ENCODE measurements at regions not wholly inside any gene's neighbourhood (a gene's known extent, or its start where the extent isn't known, plus 50 kb on each side); places are given as distances from the start of the nearest gene placed in this dataset.
"Not testable (repeated sequence)": the region's sequence is repeated elsewhere in the genome, so short reads cannot be mapped to it uniquely, and the experiment has no call there.

GRCh38 chr5:99509064-99509463, 580.3 kb upstream of the CHD1 start:
- not testable (repeated sequence) for DNase-seq (ENCODE audit: extremely low read depth, low read depth)

GRCh38 chr5:99495456-99495855, 566.6 kb upstream of the CHD1 start:
- DNase-seq (ENCODE audit: extremely low read depth, low read depth), result not testable (repeated sequence)

- not testable (repeated sequence) for DNase-seq (ENCODE audit: extremely low read depth, low read depth)
Observed at GRCh38 chr5:99478450-99478849, 549.6 kb upstream of the CHD1 start.

GRCh38 chr5:99473328-99473727, 544.5 kb upstream of the CHD1 start:
- DNase-seq (ENCODE audit: extremely low read depth, low read depth), result not testable (repeated sequence)

DNA sequence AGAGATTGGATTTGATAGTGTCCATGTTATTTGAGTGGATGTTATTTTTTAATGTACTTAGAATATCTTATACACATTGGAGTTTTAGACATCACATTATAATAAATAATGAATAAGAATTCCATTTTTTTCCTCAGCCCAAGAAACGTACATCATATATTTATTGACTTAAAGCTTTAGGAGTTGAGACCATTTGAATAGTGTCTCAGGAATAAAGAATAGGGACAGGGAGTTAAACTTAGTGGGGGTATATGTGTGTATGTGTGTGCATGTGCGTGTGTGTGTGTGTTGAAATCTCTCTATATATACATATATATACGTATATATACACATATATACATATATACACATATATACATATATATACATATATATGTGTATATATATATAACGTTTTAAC, 542.9 kb upstream of the CHD1 start:
- not testable (repeated sequence) for DNase-seq (ENCODE audit: extremely low read depth, low read depth)

GRCh38 chr5:99471178-99471577, 542.4 kb upstream of the CHD1 start:
- DNase-seq (ENCODE audit: extremely low read depth, low read depth), result not testable (repeated sequence)

GRCh38 chr5:99470636-99471035, 541.8 kb upstream of the CHD1 start:
- not testable (repeated sequence) for DNase-seq (ENCODE audit: extremely low read depth, low read depth)

- TF ChIP-seq CTCF (IDR thresholded peaks at IDR 0.05; ENCODE audit: low read depth, low read length), result no peak
- DNase-seq (ENCODE audit: extremely low read depth, low read depth), result no peak
Observed at GRCh38 chr5:99460701-99461100, 531.9 kb upstream of the CHD1 start.

DNA sequence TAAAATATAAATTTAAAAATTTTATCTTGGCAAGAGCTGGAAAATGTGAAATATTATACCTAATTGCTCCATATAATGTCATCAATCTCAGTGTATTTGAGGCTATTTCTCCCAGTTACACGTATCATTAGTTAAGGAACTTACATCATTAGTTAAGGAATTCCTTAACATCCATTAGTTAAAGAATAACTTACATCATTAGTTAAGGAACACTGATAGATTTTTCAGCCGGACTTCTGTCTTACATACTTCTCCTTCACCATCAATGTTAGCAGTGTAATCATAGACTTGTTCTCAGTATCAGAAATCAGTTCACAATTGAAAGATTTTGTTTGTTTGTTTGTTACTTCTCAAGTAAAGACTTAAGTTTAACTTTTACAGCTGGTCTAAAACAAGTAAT, 524.4 kb upstream of the CHD1 start:
- DNase-seq (ENCODE audit: extremely low read depth, low read depth), result no peak
- no peak for TF ChIP-seq CTCF (IDR thresholded peaks at IDR 0.05; ENCODE audit: low read depth, low read length)

DNA sequence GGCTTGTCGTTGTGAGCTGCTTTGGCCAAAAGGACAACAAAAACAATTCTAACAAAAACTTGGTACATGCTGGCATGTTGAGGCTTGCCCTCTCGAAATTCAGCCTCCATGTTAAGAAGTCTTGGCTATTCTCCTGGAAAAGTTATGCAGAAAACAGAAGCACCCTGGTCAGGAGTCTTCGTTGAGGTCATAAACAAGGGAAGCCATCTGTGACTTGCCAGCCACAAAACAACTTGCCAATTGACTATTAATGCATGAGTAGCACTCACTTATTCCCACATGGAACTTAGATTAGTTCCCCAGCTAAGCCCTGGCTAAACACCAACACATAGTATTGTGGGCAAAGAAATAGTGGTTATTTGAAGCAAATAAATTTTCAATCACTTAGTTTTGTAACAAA, 521.0 kb upstream of the CHD1 start:
- no peak for TF ChIP-seq CTCF (IDR thresholded peaks at IDR 0.05; ENCODE audit: low read depth, low read length)
- DNase-seq (ENCODE audit: extremely low read depth, low read depth), result no peak

- no peak for DNase-seq (ENCODE audit: extremely low read depth, low read depth)
- no peak for TF ChIP-seq CTCF (IDR thresholded peaks at IDR 0.05; ENCODE audit: low read depth, low read length)
Observed at GRCh38 chr5:99445805-99446204, 517.0 kb upstream of the CHD1 start.

DNA sequence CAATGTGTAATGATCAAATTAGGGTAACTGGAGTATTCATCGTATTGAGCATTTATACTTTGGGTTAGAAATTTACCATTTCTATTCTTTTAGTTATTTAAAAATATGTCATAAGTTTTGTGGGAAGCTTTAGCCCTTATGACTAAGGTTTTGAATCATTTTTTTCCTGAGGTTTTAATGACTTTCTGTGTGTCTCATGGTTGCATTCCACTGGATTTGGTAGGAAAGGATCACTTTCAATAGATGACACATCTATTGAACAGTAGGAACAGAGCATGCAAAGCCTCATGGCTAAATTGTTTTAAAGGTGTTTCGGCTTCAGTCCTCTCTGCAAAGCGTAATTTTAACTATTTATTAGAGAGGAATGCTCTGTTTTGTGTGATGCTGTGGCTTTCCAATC, 512.4 kb upstream of the CHD1 start:
- no peak for DNase-seq (ENCODE audit: extremely low read depth, low read depth)
- no peak for TF ChIP-seq CTCF (IDR thresholded peaks at IDR 0.05; ENCODE audit: low read depth, low read length)

Measured in AG09319 (cell line).